GM19023 (cell line): ENCODE measurements at regions not wholly inside any gene's neighbourhood (a gene's known extent, or its start where the extent isn't known, plus 50 kb on each side); places are given as distances from the start of the nearest gene placed in this dataset.

Experiments
- ATAC-seq: cut with Tn5 transposase; IDR thresholded peaks from one replicate; pipeline ENCODE4 v1.9.1; 2021; ENCODE audit warnings: mild to moderate bottlenecking, moderate library complexity; ENCODE audit not compliant: unreplicated experiment

DNA sequence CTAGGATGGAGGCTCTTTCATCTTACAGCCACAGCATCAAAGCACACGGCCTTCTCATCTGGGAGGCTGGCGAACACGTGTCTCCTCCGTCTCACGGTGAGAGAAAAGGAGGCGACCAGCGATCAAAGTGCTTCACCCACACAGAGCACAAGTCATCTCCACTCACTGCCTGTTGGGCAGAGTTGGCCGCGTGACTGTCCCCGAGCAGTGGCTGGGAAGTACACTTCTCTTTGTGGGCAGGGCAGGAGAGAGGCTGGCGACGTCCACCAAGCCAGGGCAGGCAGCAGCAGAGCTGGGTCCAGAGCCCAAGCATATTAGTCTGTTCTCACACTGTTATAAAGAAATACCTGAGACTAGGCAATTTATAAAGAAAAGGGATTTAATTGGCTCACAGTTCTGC is 64.1 kb upstream of the FOXC1 start:
- ATAC-seq: no peak

- ATAC-seq: no peak
Observed at GRCh38 chr6:1547785-1548184, 61.9 kb upstream of the FOXC1 start.

- no peak for ATAC-seq
Observed at GRCh38 chr6:1551249-1551648, 58.5 kb upstream of the FOXC1 start.

GRCh38 chr6:1552296-1552761 is 57.4 kb upstream of the FOXC1 start:
- ATAC-seq: no peak

DNA sequence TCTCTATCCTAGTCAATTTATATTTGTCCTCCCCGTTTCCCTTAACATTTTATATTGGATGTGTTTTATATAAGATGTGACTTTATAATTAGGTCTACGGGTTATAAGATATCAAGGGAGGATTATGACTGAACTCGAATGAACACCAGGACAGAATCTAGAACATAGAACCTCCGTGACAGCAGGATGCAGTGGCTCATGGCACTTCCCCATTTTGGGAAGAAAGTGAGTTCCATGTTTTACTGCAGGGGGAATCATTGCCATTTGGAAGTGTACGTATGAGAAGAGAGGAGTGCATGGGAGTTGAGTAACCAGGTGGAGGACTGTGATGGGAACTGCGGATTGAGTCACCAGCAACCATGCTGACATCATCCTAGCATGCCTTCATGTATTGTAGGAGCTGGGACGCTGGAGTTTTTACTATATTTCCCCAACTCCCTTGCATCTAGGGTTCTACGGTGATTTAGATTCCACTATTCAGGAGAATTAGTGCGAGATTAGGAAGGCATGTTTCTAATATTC is 56.1 kb upstream of the FOXC1 start:
- ATAC-seq: no peak

DNA sequence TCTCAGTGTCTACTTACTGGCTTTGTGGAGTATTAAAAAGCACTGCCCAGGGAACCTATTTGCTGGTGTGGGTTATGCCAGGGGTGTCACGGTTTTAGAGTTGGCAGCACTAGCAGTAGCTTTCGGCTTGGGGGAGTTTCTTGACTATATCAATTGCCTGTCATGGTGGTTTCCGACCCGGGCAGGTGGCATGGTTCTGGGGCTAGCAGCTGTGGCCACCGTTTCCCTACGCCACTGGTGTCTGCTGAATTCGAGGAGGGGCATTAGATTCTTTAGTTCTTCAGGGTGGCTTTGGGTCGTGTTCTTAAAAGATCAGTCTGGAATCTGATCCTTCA is 55.6 kb upstream of the FOXC1 start:
- ATAC-seq: no peak

DNA sequence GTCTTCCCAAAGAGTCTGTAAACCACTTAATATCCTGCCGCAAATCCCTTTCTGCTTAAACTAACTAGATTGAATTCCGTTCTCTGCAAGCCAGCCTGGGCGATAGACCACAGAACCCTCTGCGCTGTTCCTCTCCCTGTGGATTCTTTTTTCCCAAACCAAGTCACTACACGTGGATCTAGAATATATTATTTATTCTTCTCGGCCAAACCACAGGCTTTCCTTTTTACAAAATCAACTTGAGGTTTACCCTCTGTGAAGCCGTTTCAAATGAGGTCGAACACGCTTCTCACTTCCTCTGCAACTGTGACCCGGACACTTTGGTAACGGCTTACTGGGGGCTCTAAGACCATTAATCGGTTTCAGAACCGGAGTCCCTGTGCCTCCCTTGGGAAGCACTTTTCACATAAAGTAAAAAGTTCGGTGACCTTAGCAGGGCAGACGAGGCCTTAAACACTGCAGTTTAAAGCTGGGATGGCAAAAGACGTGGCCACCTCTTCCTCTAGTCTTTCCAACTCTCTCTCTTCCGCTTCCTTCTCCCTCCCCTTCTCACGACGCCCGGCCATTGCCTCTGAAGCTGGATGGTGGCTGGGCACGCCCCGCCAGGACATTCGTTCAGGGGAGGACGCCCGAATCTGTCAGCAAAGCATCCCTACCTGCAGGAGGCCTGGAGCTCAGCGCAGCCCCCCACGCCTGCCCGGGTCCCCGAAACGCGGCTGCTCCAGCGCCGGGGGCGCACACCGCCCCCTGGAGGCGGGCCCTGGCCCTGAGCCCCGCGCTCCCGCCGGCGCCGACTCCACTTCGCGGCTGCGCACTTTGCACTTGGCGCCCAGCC is 55.0 kb upstream of the FOXC1 start:
- no peak for ATAC-seq

DNA sequence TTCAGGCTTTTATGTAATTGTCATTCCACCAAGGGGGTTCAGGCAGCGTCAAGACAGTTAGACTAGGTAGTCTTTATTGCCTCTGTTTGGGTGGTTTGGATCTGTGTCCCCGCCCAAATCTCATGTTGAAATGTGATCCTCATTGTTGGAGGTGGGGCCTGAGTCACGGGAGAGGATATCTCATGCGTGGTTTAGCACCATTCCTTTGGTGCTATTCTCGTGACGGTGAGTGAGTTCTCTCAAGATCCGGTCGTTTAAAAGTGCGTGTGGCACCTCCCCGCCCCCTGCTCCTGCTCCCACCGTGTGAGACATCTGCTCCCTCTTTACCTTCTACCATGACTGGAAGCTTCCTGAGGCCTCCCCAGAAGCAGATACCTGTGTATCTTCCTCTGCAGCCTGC is 51.3 kb upstream of the FOXC1 start:
- no peak for ATAC-seq
